ENCODE measurements at regions not wholly inside any gene's neighbourhood (a gene's known extent, or its start where the extent isn't known, plus 50 kb on each side); places are given as distances from the start of the nearest gene placed in this dataset.

GRCh38 chr1:17944646-17945045 lies 163.0 kb upstream of the IGSF21 start:
- H3K79me2 ChIP-seq (ENCODE audit: insufficient read depth, low read length) = no peaks in the 10 kb centered on the region
- TF ChIP-seq CTCF (IDR thresholded peaks at IDR 0.05 in 2 of 3, conservative IDR thresholded peaks at IDR 0.05 in 1 of 3; ENCODE audit: borderline replicate concordance in 1 of 3, insufficient read depth in 1 of 3, low read depth in 2 of 3, low read length in 2 of 3) (no peak), POLR2AphosphoS5 (IDR thresholded peaks at IDR 0.05; ENCODE audit: low read depth, low read length) (no peak), ZBTB33 (IDR thresholded peaks at IDR 0.05; ENCODE audit: extremely low read depth, insufficient replicate concordance, low read length) (no peak), YY1 (IDR thresholded peaks at IDR 0.05; ENCODE audit: extremely low read depth, insufficient replicate concordance, low read depth, low read length) (no peak), EGR1 (IDR thresholded peaks at IDR 0.05; ENCODE audit: low read depth) (no peak), TCF7L2 (IDR thresholded peaks at IDR 0.05; ENCODE audit: borderline replicate concordance, extremely low read depth, insufficient read depth, insufficient read length) (no peak), ZFX (IDR thresholded peaks at IDR 0.05) (no peak)
- no peaks in the 10 kb centered on the region for H4K20me1 ChIP-seq (ENCODE audit: insufficient read depth)
- POLR2A ChIA-PET = no interaction called here
- DNase-seq (ENCODE audit: low read depth, low spot score) (no peak), ATAC-seq (no peak; the same call in 1 of the 2 replicates)
- H3K27ac ChIP-seq (ENCODE audit: low read depth, low read length) = no peak overlapping the region
- RAD21 ChIA-PET (ENCODE audit: low non-redundant PET in 1 of 2, low total read pairs in 2 of 2, uncharacterized antibody in 2 of 2, unreplicated experiment in 2 of 2) = no interaction called here
- no peaks in the 10 kb centered on the region for H3K9me2 ChIP-seq (ENCODE audit: insufficient read depth)
- intact Hi-C loops (cut with micrococcal nuclease) = no loop called here
- CTCF ChIA-PET = no interaction called here
- no peaks in the 10 kb centered on the region for H3K9me3 ChIP-seq (ENCODE audit: control insufficient read depth in 1 of 2, insufficient read depth in 1 of 2, low read depth in 1 of 2, low read length in 2 of 2)
- no peak overlapping the region for H3K9ac ChIP-seq (ENCODE audit: low read length)
- no peak overlapping the region for H2AFZ ChIP-seq (ENCODE audit: low read depth, low read length, poor library complexity, severe bottlenecking)
- no peak overlapping the region for H3K4me3 ChIP-seq (replicated peaks in 1 of 2; ENCODE audit: low read depth in 1 of 2, low read length in 2 of 2)
- BruUV-seq (replicated peaks) = no TSS peak
- no peak overlapping the region for H3K4me2 ChIP-seq (ENCODE audit: low read length)
- no peaks in the 10 kb centered on the region for H3K4me1 ChIP-seq (ENCODE audit: control insufficient read depth in 1 of 2, insufficient read depth in 2 of 2, low read length in 2 of 2)
- H3K27me3 ChIP-seq (ENCODE audit: insufficient read depth, low read length) = peaks cover 15% of the 10 kb centered on the region; the same call in 1 of the 2 replicates
- H3K36me3 ChIP-seq (ENCODE audit: control insufficient read depth in 1 of 2, insufficient read depth in 2 of 2, low read length in 2 of 2) = no peaks in the 10 kb centered on the region

Measured in HCT116 (cell line).